Stomach (tissue), 8 donors: ENCODE measurements at regions not wholly inside any gene's neighbourhood (a gene's known extent, or its start where the extent isn't known, plus 50 kb on each side); places are given as distances from the start of the nearest gene placed in this dataset.
"Not testable (repeated sequence)": the region's sequence is repeated elsewhere in the genome, so short reads cannot be mapped to it uniquely, and the experiment has no call there.

ENCODE experiments used
- DNase-seq, 2 donors: peaks; one replicate each; pipeline versions ENCODE4 v3.0.0 to v3.0.0-alpha.2; 2013 to 2019
- H3K27ac ChIP-seq, 5 donors: fragments of 200-600 bp in 4 of 5; sonication (generic) in 4 of 5; one replicate each; pipeline ENCODE4 v1.5.1; 2013 to 2019; ENCODE audit warnings: mild to moderate bottlenecking in 1 of 5, moderate library complexity in 1 of 5
- H3K27me3 ChIP-seq, 3 donors: fragments of 200-600 bp; sonication (generic); one replicate each; pipeline ENCODE4 v1.5.1; 2017 to 2019; ENCODE audit warnings: mixed run types in 1 of 3
- H3K36me3 ChIP-seq, 4 donors: fragments of 200-600 bp; sonication (generic); 1 replicate in 3 of 4; 2 replicates in 1 of 4; pipeline ENCODE4 v1.5.1; 2016 to 2019
- H3K4me1 ChIP-seq, 4 donors: fragments of 200-600 bp; sonication (generic); one replicate each; pipeline ENCODE4 v1.5.1; 2016 to 2019
- H3K4me3 ChIP-seq, 4 donors: fragments of 200-600 bp; sonication (generic) in 3 of 4; one replicate each; pipeline ENCODE4 v1.5.1; 2016 to 2019; ENCODE audit warnings: mild to moderate bottlenecking in 1 of 4
- H3K9me3 ChIP-seq, 4 donors: fragments of 200-600 bp; sonication (generic); one replicate each; pipeline ENCODE4 v1.5.1; 2016 to 2019
- EP300 ChIP-seq: sonication (generic); formaldehyde crosslinking; IDR thresholded peaks from one replicate; pipeline ENCODE4 v1.6.1; 2017; ENCODE audit warnings: antibody characterized with exemption
- POLR2A ChIP-seq, 4 donors: fragments of 450-650 bp; IDR thresholded peaks; one replicate each; pipeline ENCODE4 v1.6.1; 2016; ENCODE audit warnings: antibody characterized with exemption in 4 of 4, control low read depth in 2 of 4, mild to moderate bottlenecking in 1 of 4, moderate library complexity in 1 of 4
- POLR2AphosphoS5 ChIP-seq, 3 donors: sonication (generic); formaldehyde crosslinking; IDR thresholded peaks; one replicate each; pipeline ENCODE4 v1.6.1; 2016; ENCODE audit warnings: antibody characterized with exemption in 3 of 3
- WGBS, 5 donors: extraction: QIAGEN DNeasy Blood & Tissue Kit in 3 of 5; methylation state at CpG; one replicate each; pipeline versions ENCODE4 v1.1.5 to v1.1.7; 2013 to 2018; 5-methylcytosine and 5-hydroxymethylcytosine counted together
- intact Hi-C: fragments of 100-400 bp; cut with DNase I; formaldehyde crosslinking; loops from one replicate; pipeline ENCODE4 v1.15.1; 2023; ENCODE audit warnings: low total_unique reads
- TF ChIP-seq, protein P1 (sequence below), 7 experiments: fragments of 450-650 bp in 4 of 7; fragments of 200-600 bp in 3 of 7; sonication (generic) in 3 of 7; IDR thresholded peaks; one replicate each; pipeline ENCODE4 v1.5.1; 2016 to 2019; ENCODE audit warnings: antibody characterized with exemption in 7 of 7, control low read depth in 2 of 7, mild to moderate bottlenecking in 1 of 7
- donor health status: healthy with polysubstance abuse.
- donor health status: Bipolar disorder and iron deficiency.
- donor health status: healthy.

DNA sequence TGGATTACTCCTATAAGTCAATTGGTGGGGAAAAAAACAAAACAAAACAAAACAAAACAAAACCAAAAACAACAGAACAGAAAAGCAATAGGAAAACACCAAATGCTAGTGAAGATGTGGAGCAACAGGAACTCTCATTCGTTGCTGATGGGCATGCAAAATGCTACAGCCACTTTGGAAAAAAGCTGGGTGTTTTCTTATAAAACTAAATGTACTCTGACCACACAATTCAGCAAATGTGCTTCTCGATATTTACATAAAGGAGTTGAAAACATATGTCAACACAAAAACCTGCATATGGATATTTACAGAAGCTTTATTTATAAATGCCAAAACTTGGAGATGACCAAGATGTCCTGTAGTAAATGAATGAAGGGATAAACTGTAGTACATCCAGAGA lies 703.6 kb upstream of the FAM241A start:
- H3K27ac ChIP-seq, result no peak overlapping the region
- no peak for DNase-seq
- no peaks in the 10 kb centered on the region for H3K9me3 ChIP-seq
- no peak for TF ChIP-seq POLR2AphosphoS5 (IDR thresholded peaks at IDR 0.05)
- no peak for TF ChIP-seq EP300
- no peak for TF ChIP-seq POLR2A (IDR thresholded peaks at IDR 0.05)
- TF ChIP-seq, protein P1, sequence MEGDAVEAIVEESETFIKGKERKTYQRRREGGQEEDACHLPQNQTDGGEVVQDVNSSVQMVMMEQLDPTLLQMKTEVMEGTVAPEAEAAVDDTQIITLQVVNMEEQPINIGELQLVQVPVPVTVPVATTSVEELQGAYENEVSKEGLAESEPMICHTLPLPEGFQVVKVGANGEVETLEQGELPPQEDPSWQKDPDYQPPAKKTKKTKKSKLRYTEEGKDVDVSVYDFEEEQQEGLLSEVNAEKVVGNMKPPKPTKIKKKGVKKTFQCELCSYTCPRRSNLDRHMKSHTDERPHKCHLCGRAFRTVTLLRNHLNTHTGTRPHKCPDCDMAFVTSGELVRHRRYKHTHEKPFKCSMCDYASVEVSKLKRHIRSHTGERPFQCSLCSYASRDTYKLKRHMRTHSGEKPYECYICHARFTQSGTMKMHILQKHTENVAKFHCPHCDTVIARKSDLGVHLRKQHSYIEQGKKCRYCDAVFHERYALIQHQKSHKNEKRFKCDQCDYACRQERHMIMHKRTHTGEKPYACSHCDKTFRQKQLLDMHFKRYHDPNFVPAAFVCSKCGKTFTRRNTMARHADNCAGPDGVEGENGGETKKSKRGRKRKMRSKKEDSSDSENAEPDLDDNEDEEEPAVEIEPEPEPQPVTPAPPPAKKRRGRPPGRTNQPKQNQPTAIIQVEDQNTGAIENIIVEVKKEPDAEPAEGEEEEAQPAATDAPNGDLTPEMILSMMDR (IDR thresholded peaks at IDR 0.05), result no peak
- H3K4me1 ChIP-seq, result no peaks in the 10 kb centered on the region
- no peak overlapping the region for H3K4me3 ChIP-seq
- no peaks in the 10 kb centered on the region for H3K27me3 ChIP-seq
- intact Hi-C loops, result no loop called here
- no peaks in the 10 kb centered on the region for H3K36me3 ChIP-seq
- WGBS, 5 donors, result 46 to 60% (median 58%) methylated on average over 2 of the region's 2 CpGs

DNA sequence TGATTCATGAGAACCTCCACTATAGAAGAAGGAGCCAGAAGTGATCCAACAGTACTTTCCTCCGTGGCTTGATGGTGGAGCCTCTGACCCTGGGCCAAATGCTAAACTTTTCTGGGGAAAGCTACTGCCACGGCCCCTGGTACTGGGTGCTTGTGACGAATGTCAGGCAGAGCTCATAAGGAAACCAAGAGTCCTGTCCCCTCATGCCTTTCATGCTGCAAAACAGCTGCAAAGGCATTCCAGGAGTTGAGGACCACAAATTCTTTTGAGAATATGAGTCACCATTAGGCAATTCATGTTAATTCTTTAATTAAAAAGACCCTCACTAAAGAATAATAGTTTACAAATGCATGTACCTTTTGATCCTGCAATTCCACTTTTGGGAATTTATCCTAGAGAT lies 700.4 kb upstream of the FAM241A start:
- not testable (repeated sequence) for H3K27ac ChIP-seq, H3K27me3 ChIP-seq

DNA sequence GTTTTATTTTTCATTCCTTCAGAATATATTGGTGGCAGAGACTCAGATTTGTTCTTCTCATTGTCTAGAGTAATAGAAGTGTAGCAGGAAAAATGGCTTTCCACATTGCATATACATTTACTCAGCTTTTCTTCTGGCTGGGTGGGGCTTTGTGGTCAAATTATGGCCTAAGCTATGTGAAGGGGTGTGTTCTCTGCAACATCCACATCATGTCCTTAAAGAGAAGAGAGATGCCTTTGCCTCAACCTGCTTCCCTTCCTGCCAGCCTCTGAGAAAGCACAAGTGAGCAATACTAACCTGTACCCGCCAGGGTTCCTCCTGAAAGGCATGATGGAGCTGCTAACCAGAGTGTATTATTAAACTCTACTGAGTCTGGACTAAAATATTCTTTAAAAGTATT lies 695.6 kb upstream of the FAM241A start:
- no peaks in the 10 kb centered on the region for H3K4me1 ChIP-seq
- WGBS, 5 donors, result 82 to 92% (median 87%) methylated on average over 1 of the region's 1 CpG

More for the DNA sequence above, 700.4 kb upstream of the FAM241A start:
- H3K9me3 ChIP-seq, DNase-seq, H3K4me3 ChIP-seq, intact Hi-C loops, H3K36me3 ChIP-seq, H3K4me1 ChIP-seq: not testable (repeated sequence)
- 68 to 81% (median 71%) methylated on average over 3 of the region's 3 CpGs for WGBS, 5 donors

DNA sequence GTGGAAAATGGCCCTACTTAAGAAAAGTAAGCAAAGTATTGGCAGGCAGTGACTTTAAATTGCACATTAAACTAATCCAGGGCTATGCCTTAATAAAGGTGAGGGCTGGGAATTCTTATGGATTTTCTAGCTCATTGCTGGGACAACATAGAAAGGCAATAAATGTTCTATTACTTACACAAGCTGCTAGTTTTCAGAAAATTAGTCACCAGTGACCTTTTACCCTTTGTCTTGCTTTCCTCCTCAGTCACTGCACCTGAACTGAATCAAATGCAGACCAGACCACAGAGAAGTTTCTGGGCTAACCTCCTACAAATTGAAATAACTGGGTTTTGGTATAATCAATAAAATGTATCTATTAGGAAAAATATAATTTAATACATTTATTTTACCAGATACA lies 694.4 kb upstream of the FAM241A start:
- Histone ChIP-seq H3K9me3 (no peaks in the 10 kb centered on the region), H3K4me1 (no peaks in the 10 kb centered on the region), H3K4me3 (no peak overlapping the region), H3K27ac (no peak overlapping the region), H3K36me3 (no peaks in the 10 kb centered on the region), H3K27me3 (no peaks in the 10 kb centered on the region)
- TF ChIP-seq, protein P1 (IDR thresholded peaks at IDR 0.05), result no peak
- no peak for TF ChIP-seq EP300
- TF ChIP-seq POLR2AphosphoS5 (IDR thresholded peaks at IDR 0.05), result no peak
- TF ChIP-seq POLR2A (IDR thresholded peaks at IDR 0.05), result no peak
- intact Hi-C loops, result no loop called here
- DNase-seq, result peak in 1 of 2 donors; percentile 4

More for the DNA sequence above, 695.6 kb upstream of the FAM241A start:
- no peaks in the 10 kb centered on the region for H3K36me3 ChIP-seq
- no peaks in the 10 kb centered on the region for H3K27me3 ChIP-seq
- no peak for DNase-seq
- H3K27ac ChIP-seq, result no peak overlapping the region
- no peak overlapping the region for H3K4me3 ChIP-seq
- no peaks in the 10 kb centered on the region for H3K9me3 ChIP-seq
- intact Hi-C loops, result no loop called here
- TF ChIP-seq POLR2A (IDR thresholded peaks at IDR 0.05), result no peak
- TF ChIP-seq, protein P1 (IDR thresholded peaks at IDR 0.05), result no peak
- no peak for TF ChIP-seq POLR2AphosphoS5 (IDR thresholded peaks at IDR 0.05)
- no peak for TF ChIP-seq EP300

DNA sequence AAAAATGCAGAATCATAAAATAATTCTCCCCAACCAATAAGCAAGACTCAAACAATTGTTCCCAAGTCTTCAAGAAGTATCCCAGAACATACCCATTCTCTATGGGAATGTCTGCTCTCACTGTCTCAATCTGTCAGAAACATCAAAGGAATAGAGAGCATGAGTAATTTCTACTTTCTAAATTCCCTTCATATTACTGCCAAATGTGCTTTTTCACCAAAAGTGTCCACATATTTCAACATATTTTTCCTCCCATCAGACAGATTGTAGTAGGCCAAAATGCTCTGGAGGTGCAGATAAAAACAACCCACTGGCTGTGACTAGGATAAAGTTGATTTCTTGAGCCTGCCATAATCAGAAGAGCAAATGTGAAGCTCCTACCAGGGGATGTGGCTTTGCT lies 692.0 kb upstream of the FAM241A start:
- Histone ChIP-seq H3K27me3 (no peaks in the 10 kb centered on the region), H3K9me3 (no peaks in the 10 kb centered on the region), H3K27ac (no peak overlapping the region), H3K4me3 (no peak overlapping the region), H3K36me3 (no peaks in the 10 kb centered on the region), H3K4me1 (no peaks in the 10 kb centered on the region)
- no peak for DNase-seq
- TF ChIP-seq, protein P1 (IDR thresholded peaks at IDR 0.05), result no peak
- TF ChIP-seq POLR2A (IDR thresholded peaks at IDR 0.05), result no peak
- no peak for TF ChIP-seq EP300
- TF ChIP-seq POLR2AphosphoS5 (IDR thresholded peaks at IDR 0.05), result no peak
- intact Hi-C loops, result no loop called here
